A673 (cell line): ENCODE measurements at regions not wholly inside any gene's neighbourhood (a gene's known extent, or its start where the extent isn't known, plus 50 kb on each side); places are given as distances from the start of the nearest gene placed in this dataset.

Experiments
- CTCF ChIP-seq: fragments of 300-800, 200-600 bp; sonication (generic); conservative IDR thresholded peaks from 2 replicates; pipeline ENCODE4 v1.5.1; 2017; ENCODE audit warnings: low read depth, mild to moderate bottlenecking, antibody characterized with exemption, low read length, moderate library complexity, mixed read lengths
- EZH2 ChIP-seq: fragments of 200-600 bp; sonication (generic); IDR thresholded peaks from 2 replicates; pipeline ENCODE4 v1.6.1; 2017; ENCODE audit warnings: borderline replicate concordance, low read depth, mild to moderate bottlenecking, mixed read lengths, antibody characterized with exemption, low read length; ENCODE audit not compliant: poor library complexity, severe bottlenecking

DNA sequence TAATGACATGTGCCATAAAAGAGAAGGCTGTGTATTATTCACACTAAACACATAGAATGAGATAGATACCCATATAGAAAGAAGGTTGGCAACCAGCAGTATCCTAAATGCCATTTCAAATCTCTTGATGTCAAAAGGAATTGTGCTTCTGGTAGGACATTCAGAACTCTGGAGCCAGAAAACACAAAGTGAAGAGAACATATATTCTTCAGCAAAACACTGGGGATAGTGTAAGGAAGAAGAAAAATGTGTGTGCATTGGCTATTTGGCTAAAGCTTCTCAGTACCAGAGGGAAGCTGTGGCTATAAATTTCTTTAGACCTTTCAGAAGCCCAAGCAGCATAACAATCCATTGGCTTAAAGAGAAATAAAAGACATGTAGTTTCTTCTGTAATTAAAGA lies 551.6 kb upstream of the C9orf72 start:
- no peak for TF ChIP-seq CTCF
- TF ChIP-seq EZH2, result no peak
